ENCODE measurements at regions not wholly inside any gene's neighbourhood (a gene's known extent, or its start where the extent isn't known, plus 50 kb on each side); places are given as distances from the start of the nearest gene placed in this dataset.

GRCh38 chr1:168468822-168469221, 75.0 kb downstream of the XCL2 start:
- Histone ChIP-seq H3K4me1 (ENCODE audit: insufficient read depth, low read length, poor library complexity, severe bottlenecking) (peaks cover 56% of the 10 kb centered on the region), H3K4me3 (ENCODE audit: low read depth, low read length, poor library complexity, severe bottlenecking) (no peak overlapping the region), H3K9me3 (ENCODE audit: low read depth, low read length, poor library complexity, severe bottlenecking) (no peaks in the 10 kb centered on the region), H3K27ac (ENCODE audit: low read depth, low read length, poor library complexity, severe bottlenecking) (peak overlapping the region; percentile 66), H3K36me3 (ENCODE audit: insufficient read depth, low read length, poor library complexity, severe bottlenecking) (no peaks in the 10 kb centered on the region), H3K27me3 (replicated peaks; ENCODE audit: insufficient read depth, low read depth, low read length, poor library complexity) (no peaks in the 10 kb centered on the region)
- CTCF ChIA-PET = no interaction called here
- no peak for TF ChIP-seq CTCF (conservative IDR thresholded peaks at IDR 0.05; ENCODE audit: low read depth, low read length)
- BruUV-seq (replicated peaks) = no TSS peak
- POLR2A ChIA-PET (ENCODE audit: low non-redundant PET) = no interaction called here
- DNase-seq (ENCODE audit: low spot score) = no peak
- intact Hi-C loops (cut with micrococcal nuclease; ENCODE audit: unreplicated experiment) = no loop called here

GRCh38 chr1:168468042-168468809, 75.6 kb downstream of the XCL2 start:
- no peaks in the 10 kb centered on the region for H3K36me3 ChIP-seq (ENCODE audit: insufficient read depth, low read length, poor library complexity, severe bottlenecking)
- intact Hi-C loops (cut with micrococcal nuclease; ENCODE audit: unreplicated experiment) = no loop called here
- DNase-seq (ENCODE audit: low spot score) = no peak
- no peaks in the 10 kb centered on the region for H3K9me3 ChIP-seq (ENCODE audit: low read depth, low read length, poor library complexity, severe bottlenecking)
- H3K4me3 ChIP-seq (ENCODE audit: low read depth, low read length, poor library complexity, severe bottlenecking) = no peak overlapping the region
- TF ChIP-seq EZH2 (IDR thresholded peaks at IDR 0.05; ENCODE audit: borderline replicate concordance, low read depth, low read length, poor library complexity, severe bottlenecking) (no peak), CTCF (conservative IDR thresholded peaks at IDR 0.05; ENCODE audit: low read depth, low read length) (no peak)
- peaks cover 56% of the 10 kb centered on the region for H3K4me1 ChIP-seq (ENCODE audit: insufficient read depth, low read length, poor library complexity, severe bottlenecking)
- H3K27me3 ChIP-seq (replicated peaks; ENCODE audit: insufficient read depth, low read depth, low read length, poor library complexity) = no peaks in the 10 kb centered on the region
- peak overlapping the region; percentile 66 for H3K27ac ChIP-seq (ENCODE audit: low read depth, low read length, poor library complexity, severe bottlenecking)
- BruUV-seq (replicated peaks) = no TSS peak
- CTCF ChIA-PET = no interaction called here
- POLR2A ChIA-PET (ENCODE audit: low non-redundant PET) = no interaction called here

- Histone ChIP-seq H3K36me3 (ENCODE audit: insufficient read depth, low read length, poor library complexity, severe bottlenecking) (no peaks in the 10 kb centered on the region), H3K9me3 (ENCODE audit: low read depth, low read length, poor library complexity, severe bottlenecking) (no peaks in the 10 kb centered on the region), H3K4me1 (ENCODE audit: insufficient read depth, low read length, poor library complexity, severe bottlenecking) (peaks cover 56% of the 10 kb centered on the region), H3K4me3 (ENCODE audit: low read depth, low read length, poor library complexity, severe bottlenecking) (no peak overlapping the region), H3K27ac (ENCODE audit: low read depth, low read length, poor library complexity, severe bottlenecking) (peak overlapping the region; percentile 66), H3K27me3 (replicated peaks; ENCODE audit: insufficient read depth, low read depth, low read length, poor library complexity) (no peaks in the 10 kb centered on the region)
- no TSS peak for BruUV-seq (replicated peaks)
- intact Hi-C loops (cut with micrococcal nuclease; ENCODE audit: unreplicated experiment) = no loop called here
- ChIA-PET POLR2A (ENCODE audit: low non-redundant PET) (no interaction called here), CTCF (interaction anchor here (0.6 kb wide), 1 partner anchor 10 kb away, joined by 3 read pairs; no protein-coding TSS in a partner anchor)
- no peak for DNase-seq (ENCODE audit: low spot score)
- TF ChIP-seq CTCF (conservative IDR thresholded peaks at IDR 0.05; ENCODE audit: low read depth, low read length) = no peak
- TF ChIP-seq EZH2 (IDR thresholded peaks at IDR 0.05; ENCODE audit: borderline replicate concordance, low read depth, low read length, poor library complexity, severe bottlenecking) = no peak
Measured at GRCh38 chr1:168467452-168467851, 76.3 kb downstream of the XCL2 start.

Data from A673 (cell line).